A172 (cell line): ENCODE measurements at regions not wholly inside any gene's neighbourhood (a gene's known extent, or its start where the extent isn't known, plus 50 kb on each side); places are given as distances from the start of the nearest gene placed in this dataset.

Experiments
- DNase-seq: peaks from one replicate; pipeline ENCODE4 v3.0.0-alpha.2; 2015; ENCODE audit warnings: low spot score

DNA sequence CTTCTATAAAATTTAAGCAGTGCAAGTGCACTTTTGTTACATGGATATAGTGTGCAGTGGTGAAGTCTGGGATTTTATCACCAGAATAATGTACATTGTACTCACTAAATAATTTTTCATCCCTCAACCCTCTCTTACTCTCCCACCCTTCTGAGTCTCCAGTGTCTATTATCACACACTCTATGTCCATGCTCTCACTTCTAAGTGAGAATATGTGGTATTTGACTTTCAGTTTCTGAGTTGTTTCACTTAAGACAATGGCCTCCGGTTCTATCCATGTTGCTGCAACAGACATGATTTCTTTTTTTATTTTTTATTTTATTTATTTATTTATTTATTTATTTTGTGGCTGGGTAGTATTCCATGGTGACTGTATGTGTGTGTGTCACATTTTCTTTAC is 855.9 kb upstream of the PHF14 start:
- DNase-seq: no peak

DNA sequence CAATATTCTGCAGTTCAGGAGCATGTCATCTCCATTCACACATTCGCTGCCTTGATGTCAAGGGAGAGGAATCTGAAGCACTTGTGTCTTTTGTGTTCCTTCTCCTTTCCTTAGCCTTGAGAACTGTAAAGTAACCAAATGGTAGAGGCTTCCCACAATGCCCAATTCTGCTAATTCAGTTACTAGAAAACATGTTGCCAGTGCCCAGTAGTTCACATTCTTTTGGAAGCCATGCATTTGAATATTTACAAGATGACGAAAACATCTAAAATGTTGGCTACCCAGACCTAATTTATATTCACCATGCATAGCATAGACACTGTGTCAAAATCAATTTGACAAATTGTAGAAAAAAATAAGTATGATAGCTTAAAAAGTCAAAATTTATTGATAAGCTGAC is 852.7 kb upstream of the PHF14 start:
- no peak for DNase-seq

DNA sequence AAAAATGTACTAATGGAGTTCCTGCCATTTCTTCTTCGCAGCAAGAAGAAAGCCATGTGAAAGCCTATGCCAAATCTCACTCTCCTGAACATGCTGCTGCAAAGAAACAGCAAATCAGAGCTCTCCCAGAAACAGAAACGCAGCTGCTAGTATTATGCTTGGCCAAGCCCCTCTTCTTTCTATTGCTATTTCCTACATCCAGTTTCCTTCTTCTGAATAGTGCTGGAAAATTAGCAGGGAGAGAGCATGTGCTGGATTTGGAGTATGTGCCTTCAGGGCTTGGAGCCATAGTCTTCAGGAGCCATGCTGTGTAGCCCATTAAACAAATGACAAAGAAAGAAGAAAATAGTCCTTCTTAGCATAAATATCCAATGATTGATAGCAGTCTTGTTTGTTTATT is 852.0 kb upstream of the PHF14 start:
- no peak for DNase-seq

DNA sequence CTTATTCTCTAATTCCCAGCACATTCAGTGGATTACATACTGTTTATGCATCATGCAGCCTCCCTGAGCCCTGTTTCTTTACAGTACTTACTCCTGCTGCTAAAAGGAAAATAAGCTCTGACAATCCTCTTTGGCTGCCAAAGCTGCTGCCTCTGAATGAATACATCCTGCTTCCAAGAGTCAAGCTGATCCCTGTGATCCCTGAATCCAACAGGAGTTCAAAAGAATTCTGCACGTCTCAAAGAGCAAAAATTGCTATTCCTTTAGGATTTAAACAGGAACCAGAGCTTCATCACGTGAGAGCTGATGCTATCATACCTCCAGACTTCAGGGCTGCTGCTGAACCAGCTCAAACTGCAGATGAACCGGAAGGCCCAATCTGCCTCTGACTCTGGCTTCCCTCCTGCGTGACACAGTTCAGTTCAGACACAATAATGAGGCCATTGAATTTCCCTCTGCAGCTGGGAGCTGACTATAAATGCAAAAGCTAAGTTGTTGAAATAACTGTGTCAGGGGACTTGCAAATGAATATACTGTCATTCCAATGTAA is 851.0 kb upstream of the PHF14 start:
- DNase-seq: no peak

DNA sequence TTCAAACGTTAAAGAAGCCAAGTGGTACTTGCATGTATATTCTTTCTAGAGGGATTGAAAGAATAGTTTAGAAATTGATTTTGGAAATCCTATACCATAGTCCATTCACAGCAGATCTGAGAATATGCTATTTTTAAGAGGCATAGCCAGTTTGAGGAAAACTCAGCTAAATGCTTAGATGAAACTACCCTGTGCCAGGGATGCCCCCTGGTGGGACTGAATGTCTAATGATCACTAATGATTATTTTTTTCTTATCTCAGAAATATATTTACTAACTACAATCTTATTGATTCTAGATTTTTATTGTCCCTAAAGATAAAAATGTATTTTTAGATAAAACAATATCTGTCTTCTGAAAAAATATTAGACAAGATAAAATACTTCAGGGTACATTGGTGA is 844.9 kb upstream of the PHF14 start:
- peak; percentile 8 for DNase-seq

DNA sequence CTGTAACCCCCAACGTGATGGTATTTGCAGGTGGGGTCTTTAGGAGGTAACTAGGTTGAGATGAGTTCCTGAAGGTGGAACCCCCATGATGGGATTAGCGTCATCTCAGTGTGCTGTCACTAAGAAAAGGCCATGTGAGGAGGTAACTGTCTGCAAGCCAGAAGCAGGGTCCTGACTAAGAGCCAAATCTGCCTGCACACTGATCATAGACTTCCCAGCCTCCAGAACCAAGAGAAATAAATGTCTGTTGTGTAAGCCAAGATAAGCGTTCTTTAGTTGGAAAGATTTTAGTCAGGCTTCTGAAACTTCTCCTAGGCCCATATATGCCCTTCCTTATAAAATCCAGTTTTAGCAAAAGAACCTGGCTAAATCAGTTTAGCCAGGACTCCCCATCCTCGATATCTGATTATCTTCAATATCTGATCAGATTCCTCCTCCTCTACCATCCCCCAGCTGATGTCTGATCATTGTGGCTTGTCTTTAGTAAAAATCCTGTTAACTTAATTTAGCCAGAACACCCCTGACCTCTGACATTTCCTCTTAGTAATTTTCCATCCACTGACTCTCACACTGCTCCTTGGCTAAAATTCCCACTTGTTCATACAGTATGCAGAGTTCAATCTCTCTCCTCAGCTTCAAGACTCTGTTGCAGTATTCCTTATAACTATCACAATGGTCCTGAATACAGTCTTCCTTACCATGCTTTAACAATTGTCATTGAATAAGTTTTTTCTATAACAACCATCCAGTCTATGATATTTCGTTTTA is 835.4 kb upstream of the PHF14 start:
- DNase-seq: no peak

DNA sequence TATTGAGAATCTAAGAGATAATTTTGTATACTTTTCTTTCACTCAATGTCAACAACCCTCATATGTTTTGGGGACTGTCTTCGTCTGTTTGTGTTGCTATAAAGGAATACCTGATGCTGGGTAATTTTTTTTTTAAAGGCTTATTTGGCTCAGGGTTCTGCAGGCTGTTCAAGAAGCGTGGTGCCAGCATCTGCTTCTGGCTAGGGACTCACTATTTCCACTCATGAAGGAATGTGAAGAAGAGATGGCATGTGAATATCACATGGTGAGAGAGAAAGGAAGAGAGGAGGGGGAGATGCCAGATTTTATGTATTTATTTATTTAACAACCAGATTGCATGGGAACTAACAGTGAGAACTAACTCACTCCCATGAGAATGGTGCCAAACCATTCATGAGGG is 827.4 kb upstream of the PHF14 start:
- no peak for DNase-seq

DNA sequence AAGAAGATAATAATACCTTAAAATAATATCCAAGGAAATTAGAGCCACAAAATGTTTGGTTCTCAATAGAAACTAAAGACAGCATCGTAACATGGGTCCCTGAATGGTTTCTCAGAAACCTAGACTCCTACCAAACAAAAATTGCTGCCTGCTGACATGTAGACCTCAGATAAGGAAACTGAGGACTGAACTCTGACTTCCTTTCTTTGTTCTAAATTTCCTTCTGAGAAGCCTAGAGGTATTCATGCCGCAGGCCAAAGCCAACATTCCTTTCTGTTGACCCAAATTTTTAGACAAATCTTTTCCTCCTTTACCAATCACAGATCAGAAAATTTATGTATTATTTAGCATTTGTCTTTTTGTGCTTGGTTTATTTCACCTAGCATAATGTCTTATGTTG is 816.7 kb upstream of the PHF14 start:
- no peak for DNase-seq

DNA sequence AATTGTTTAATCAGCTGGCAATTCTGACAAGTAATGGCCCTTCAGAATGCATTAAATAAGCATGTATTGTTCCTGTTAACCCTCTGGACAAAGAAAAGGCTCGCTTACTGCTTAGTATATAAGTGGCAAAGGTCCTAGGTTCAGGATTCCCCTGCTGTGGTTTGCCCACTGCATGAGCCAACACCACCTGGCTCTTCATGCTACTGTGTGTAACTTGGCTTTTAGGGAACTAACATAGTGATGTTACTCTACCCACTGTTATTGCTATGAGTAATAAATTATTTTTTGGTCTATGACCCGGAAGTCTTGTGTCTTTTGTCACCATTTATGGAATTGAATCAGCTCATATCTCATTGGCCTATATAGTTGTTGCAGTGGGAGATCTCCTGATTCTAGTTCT is 791.7 kb upstream of the PHF14 start:
- DNase-seq: no peak

DNA sequence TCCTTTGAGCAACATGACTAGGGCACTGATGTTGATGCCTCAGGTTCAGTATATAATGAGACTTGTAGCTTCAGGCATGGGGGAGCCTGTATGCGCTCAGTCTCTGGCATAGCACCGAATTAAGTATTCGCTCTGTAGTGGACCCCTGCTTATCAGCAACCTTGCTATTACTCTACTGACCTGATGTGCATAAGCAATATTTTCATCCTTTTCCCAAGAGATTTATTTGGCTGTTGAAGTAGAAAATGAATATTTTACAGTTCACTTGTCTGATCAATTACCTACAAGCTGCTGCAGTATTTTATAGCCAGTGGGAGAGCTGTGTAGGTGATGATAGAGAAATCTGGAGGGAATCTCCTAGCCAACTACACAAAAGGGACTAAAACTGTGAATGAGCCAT is 781.6 kb upstream of the PHF14 start:
- DNase-seq: no peak

DNA sequence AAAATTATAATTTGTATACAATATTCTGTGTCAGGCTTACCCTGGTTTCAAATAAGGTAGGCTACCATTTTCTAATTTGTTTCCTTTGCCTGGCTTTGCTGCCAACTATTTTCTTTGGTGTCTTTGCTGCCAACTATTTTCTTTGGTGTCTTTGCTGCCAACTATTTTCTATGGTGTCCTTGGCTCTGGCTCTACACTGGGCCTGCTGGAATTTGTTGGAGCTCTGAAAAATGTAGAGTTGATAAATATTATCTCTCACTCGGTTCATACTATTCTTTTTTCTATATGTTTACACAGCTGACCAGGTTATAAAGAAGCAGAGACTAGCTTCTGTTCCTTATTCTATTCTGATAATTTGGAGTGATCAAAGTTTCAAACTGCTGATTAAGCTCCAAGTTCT is 768.0 kb upstream of the PHF14 start:
- DNase-seq: no peak

DNA sequence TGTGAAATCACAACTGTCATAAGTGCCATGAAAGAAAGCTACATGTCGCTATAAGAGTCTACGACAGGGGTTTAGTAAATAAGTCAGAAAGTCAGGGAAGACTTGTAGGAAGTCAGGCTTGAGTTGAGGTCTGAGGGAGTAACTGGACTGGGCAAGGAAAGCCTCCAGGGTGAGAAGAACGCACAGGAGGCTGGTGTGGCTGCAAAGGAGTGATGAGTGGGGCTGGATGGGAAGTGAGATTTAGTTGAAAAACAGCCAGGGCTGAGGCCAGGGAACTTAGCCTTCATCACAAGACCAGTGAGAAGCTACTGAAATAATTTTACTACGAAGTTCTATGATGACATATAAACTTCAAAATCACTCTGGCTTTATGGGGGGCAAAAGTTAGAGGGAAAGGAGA is 763.7 kb upstream of the PHF14 start:
- no peak for DNase-seq

DNA sequence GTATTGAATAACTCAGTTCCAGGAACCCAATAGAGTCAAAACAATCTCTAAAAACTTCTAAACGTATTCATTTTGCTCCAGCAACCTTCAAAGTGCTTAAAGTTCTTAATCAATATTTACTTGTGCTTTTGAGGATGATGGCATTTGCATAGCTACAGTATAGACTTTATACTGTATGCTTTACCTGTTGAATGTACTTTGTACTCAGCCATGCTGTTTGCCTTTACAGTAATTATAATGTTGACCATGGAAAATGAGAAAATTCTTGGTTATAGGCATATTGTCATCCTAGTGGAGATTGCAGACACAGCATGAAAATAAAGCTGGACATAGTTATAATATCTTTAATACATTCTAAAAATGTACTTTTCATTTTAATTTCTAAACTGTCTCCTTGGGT is 762.7 kb upstream of the PHF14 start:
- DNase-seq: no peak

DNA sequence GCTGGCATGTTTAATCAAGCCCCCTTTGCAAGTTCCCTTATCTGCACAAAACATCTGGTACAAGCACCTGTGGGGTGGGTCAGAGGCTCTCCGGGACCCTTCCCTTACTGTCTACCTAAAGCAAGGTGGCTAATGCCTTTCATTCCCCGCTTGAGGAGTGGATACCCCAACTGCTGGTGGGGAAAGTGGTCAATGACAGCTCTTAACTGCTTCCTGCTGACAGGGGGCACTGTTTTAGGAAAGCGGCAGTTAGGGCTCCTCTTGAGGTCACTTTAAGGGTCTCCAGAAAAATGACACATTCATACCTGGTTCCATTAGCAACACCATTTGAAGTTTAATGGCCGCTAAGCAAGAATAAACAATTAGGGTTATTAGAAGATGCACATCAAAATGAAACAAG is 761.8 kb upstream of the PHF14 start:
- no peak for DNase-seq

DNA sequence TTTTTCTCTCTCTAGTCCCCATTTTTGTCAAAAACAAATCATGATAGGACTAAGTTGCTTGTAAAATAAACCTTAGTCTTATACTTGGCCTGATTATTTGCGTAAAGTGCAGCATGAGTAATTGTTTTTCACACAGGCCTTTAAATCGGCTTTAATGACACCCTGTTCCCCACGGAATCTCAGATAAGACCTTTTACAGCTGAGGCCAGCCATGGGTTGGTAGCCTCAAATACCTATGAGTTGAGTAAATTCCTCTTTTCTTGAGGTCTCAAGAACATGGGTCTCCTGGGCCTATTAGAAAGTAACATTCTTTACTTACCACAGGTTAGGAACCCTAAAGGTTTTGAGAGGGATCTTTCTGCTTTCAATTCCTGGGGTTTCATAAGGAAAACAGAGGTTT is 761.0 kb upstream of the PHF14 start:
- DNase-seq: peak; percentile 62

DNA sequence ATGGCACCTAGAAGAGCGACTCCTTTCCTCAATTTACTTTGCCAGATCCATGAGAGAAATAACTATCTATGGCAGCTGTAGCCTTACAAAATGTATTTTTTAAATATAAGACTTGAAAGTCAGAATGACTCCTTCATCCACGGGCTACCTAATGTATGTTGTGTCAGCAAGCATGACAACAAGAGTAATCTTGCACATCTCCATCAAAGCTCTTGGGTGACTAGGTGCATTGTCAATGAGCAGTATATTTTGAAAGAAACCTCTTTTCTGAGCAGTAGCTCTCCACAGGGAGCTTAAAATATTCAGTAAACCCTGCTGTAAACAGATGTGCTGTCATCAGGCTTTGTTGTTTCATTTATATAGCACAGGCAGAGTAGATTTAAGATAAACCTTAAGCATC is 757.2 kb upstream of the PHF14 start:
- DNase-seq: no peak

DNA sequence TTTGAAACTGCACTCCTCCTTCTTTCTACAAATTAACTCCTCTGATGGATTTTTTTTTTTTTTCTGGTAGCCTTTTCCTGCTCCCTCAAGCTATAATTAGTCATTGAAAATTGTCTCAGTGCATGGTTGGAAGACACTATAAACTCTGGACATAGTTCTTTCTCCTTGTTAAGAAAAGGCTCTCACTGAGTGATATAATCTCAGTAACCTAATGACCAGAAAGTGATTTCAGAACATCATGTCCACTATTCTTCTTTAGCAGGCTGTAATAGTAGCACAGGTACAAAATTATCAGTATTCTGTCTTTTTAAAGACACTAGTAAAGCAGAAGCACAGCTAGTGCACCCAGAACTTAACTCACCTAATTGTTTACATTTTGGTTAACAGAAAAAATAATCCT is 752.6 kb upstream of the PHF14 start:
- DNase-seq: no peak

DNA sequence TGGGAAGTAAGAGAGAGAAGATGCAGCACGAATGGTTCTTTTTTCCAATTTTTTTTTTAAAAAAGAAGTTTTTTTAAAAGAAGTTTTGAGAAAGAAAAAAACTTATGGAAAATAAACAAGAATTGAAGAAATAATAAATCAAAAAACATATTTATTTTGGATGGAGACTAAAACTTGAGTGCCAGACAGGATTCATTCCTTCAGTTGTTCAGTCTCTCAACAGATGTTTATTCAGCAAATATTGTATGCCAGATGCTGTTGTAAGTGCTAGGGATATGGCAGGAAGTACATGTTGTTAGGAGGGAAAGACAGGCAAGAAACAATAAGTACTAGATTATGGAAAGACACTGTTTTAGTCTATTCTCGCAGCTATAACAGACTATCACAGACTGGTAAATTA is 750.7 kb upstream of the PHF14 start:
- no peak for DNase-seq

DNA sequence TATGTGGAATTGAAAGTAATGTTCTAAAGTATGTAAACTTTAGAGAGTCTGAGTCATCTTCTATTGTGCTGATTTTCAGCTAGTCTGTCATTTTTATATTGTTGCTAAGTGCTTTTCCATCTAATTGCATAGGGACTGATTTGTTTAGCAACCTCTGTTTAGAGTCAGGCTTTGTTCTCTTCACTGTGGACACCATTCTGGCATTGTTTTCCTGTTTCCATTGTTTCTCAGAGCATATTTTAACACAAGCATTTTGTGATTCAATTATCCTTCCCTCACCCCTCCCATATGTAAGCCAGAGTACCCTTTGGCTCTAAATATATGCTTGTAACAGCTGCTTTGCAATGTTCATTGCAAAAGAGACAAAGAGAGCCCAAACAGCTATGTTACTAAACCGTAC is 748.4 kb upstream of the PHF14 start:
- no peak for DNase-seq

DNA sequence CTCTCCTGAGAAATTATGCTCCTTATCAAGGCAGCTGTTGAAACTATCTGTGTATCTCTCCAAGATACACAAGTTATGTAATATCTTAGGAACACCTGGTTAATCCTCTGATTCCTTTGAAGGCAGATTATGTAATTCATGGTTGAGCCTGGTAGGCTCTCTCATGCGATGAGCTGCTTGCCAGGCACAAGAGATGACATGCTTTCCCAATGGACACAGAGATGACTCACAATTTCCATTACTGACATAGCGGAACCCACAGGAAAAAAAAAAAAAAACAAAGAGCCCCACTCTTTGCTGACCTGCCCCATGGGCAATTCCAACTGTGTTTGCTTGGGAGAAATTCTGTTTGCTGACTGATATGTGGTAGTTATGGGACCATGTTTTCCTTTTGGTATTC is 736.4 kb upstream of the PHF14 start:
- peak; percentile 78 for DNase-seq

DNA sequence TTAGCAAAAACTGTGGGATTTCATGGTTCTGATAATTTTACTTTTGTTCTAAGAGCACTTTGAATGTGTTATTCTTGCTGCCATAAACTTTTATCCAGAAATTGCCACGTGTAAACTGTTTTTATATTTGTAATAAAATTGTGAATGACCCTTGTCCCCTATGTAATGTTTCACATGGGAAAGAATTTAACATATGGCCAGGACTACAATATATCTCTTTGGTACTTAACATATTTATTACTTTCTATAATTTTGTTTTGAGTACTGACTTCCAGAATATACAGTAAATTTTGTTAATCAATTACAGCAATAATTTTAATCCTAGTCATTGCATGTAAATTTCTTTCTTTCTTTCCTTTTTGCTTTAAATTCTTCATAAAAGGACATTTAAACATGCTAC is 735.0 kb upstream of the PHF14 start:
- DNase-seq: no peak

DNA sequence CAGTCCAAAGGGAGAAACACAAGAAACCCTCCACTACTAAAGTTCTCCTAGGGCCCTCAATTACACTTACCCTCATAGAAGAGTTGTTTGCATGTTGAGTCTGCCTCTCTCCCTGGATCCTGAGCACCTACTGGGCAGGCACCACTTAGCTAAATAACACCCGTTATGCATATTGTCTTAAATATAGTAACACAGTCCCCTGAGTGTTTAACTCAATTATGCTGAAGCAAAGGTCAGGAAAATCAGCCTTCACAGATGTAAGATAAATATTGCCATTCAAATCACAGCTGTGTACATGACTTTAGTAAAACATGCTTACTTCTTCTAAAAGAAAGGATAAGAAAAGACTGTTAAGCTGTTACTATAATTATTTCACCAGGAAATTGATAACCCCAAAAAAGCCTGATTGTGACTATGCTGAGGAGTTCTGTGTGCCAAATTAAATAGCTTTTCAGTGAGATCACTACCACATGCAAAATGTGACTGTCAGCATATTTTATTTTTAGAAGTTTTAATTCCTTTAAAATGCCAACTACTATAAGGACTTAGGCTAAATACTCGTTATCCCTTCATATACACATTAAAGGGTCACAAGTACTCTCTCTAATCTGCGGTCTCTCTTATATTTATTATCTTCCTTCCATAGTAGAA is 733.9 kb upstream of the PHF14 start:
- DNase-seq: no peak

DNA sequence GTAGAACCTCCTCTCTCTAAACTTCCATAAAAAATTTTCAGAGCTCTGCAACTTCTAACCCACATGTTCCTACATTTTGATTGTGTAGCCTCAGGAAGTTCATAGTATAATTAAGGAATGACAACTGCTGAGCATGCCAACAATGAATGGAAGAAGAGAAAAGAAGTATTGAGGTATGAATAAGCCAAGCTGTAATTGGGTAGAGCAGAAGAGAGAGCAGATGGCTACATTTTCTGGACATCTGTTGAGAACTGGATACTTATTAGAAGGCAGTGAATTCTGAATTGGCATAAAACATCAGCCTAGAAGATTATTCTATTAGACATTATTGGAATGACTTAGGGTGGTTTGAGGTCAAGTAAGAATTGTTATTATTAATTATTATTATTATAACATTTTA is 728.3 kb upstream of the PHF14 start:
- DNase-seq: no peak

DNA sequence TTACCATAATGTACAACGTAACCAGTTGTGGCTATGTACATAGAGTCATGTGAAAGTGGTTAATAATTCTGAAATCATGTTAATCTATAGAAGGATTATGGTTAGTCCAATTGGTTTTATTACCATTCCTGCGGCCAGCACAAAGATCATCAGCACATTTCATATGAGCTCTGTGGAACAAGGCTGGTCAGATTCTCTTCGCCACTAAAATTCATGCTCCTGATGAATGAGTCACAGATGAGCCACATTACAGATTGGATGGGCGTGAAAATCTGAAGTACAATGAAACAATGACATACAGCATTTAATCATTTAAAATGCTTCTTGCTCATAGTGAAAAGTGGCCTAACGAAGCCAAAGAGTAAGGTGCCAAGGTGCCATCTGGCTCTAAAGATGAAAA is 716.2 kb upstream of the PHF14 start:
- no peak for DNase-seq
